Activated CD8-positive, alpha-beta T cell treated with anti-CD3 and anti-CD28 coated beads for 36 hours (primary cell): ENCODE measurements at regions not wholly inside any gene's neighbourhood (a gene's known extent, or its start where the extent isn't known, plus 50 kb on each side); places are given as distances from the start of the nearest gene placed in this dataset.

Experiments used
- ATAC-seq: fragments of 200-7000 bp; cut with Tn5 transposase; one replicate; pipeline ENCODE4 v1.10.0; 2021; ENCODE audit warnings: mild to moderate bottlenecking, moderate library complexity
- CTCF ChIA-PET: fragments of 350-600 bp; sonication (Branson Sonifier 250); formaldehyde crosslinking; loops from one replicate; lab custom pipeline; 2021; ENCODE audit warnings: antibody characterized with exemption; lab: Charles Lee
- POLR2A ChIA-PET: fragments of 350-600 bp; sonication (Branson Sonifier 250); formaldehyde crosslinking; loops from one replicate; lab custom pipeline; 2021; ENCODE audit warnings: antibody characterized with exemption; lab: Charles Lee
- DNase-seq: peaks from one replicate; pipeline ENCODE4 v3.0.0-alpha.2; 2020
- H3K27ac Mint-ChIP-seq: one replicate; pipeline ENCODE4 v1.8.0; 2021; ENCODE audit warnings: mild to moderate bottlenecking, mixed read lengths
- H3K27me3 Mint-ChIP-seq: one replicate; pipeline ENCODE4 v1.8.0; 2021; ENCODE audit warnings: mixed read lengths
- H3K36me3 Mint-ChIP-seq: one replicate; pipeline ENCODE4 v1.8.0; 2021; ENCODE audit warnings: low read depth, mixed read lengths
- H3K4me1 Mint-ChIP-seq: one replicate; pipeline ENCODE4 v1.8.0; 2021; ENCODE audit warnings: low read depth, mixed read lengths
- H3K4me3 Mint-ChIP-seq: one replicate; pipeline ENCODE4 v1.8.0; 2021; ENCODE audit warnings: mild to moderate bottlenecking, moderate library complexity, mixed read lengths
- H3K9me3 Mint-ChIP-seq: one replicate; pipeline ENCODE4 v1.8.0; 2021; ENCODE audit warnings: mixed read lengths
- CTCF ChIP-seq: fragments of 200-600 bp; IDR thresholded peaks from one replicate; pipeline ENCODE4 v1.8.0; 2022; ENCODE audit warnings: antibody characterized with exemption, mild to moderate bottlenecking
- intact Hi-C: fragments of 100-400 bp; cut with micrococcal nuclease; formaldehyde crosslinking; loops from one replicate; pipeline ENCODE4 v1.10.0; 2022

- no peaks in the 10 kb centered on the region for H3K9me3 Mint-ChIP-seq
- POLR2A ChIA-PET, result no interaction called here
- no peak for TF ChIP-seq CTCF
- CTCF ChIA-PET, result no interaction called here
- no peaks in the 10 kb centered on the region for H3K27me3 Mint-ChIP-seq
- no peak overlapping the region for H3K27ac Mint-ChIP-seq
- H3K36me3 Mint-ChIP-seq, result no peaks in the 10 kb centered on the region
- H3K4me1 Mint-ChIP-seq, result no peaks in the 10 kb centered on the region
- no peak overlapping the region for H3K4me3 Mint-ChIP-seq
- intact Hi-C loops, result no loop called here
- no peak for DNase-seq
- ATAC-seq, result no peak
Observed at GRCh38 chr2:121104721-121105141, 180.3 kb downstream of the TFCP2L1 start.

GRCh38 chr2:121110924-121111323, 174.1 kb downstream of the TFCP2L1 start:
- no peak overlapping the region for H3K27ac Mint-ChIP-seq
- ChIA-PET POLR2A (no interaction called here), CTCF (interaction anchor here (1.0 to 1.4 kb wide), 2 partner anchors 26 to 31 kb away, joined by 3 read pairs; no protein-coding TSS in a partner anchor)
- no peak overlapping the region for H3K4me3 Mint-ChIP-seq
- H3K4me1 Mint-ChIP-seq, result no peaks in the 10 kb centered on the region
- H3K27me3 Mint-ChIP-seq, result no peaks in the 10 kb centered on the region
- no peaks in the 10 kb centered on the region for H3K36me3 Mint-ChIP-seq
- DNase-seq (no peak), ATAC-seq (no peak)
- intact Hi-C loops, result no loop called here
- peaks cover 3% of the 10 kb centered on the region for H3K9me3 Mint-ChIP-seq
- no peak for TF ChIP-seq CTCF

GRCh38 chr2:121118951-121119350, 166.1 kb downstream of the TFCP2L1 start:
- no peaks in the 10 kb centered on the region for H3K27me3 Mint-ChIP-seq
- no peaks in the 10 kb centered on the region for H3K4me1 Mint-ChIP-seq
- ATAC-seq (no peak), DNase-seq (no peak)
- no peak for TF ChIP-seq CTCF
- intact Hi-C loops, result no loop called here
- H3K9me3 Mint-ChIP-seq, result no peaks in the 10 kb centered on the region
- CTCF ChIA-PET, result no interaction called here
- POLR2A ChIA-PET, result no interaction called here
- no peak overlapping the region for H3K4me3 Mint-ChIP-seq
- H3K27ac Mint-ChIP-seq, result no peak overlapping the region
- no peaks in the 10 kb centered on the region for H3K36me3 Mint-ChIP-seq

GRCh38 chr2:121120411-121120810, 164.6 kb downstream of the TFCP2L1 start:
- H3K4me1 Mint-ChIP-seq, result no peaks in the 10 kb centered on the region
- DNase-seq (no peak), ATAC-seq (no peak)
- POLR2A ChIA-PET, result no interaction called here
- H3K27me3 Mint-ChIP-seq, result no peaks in the 10 kb centered on the region
- H3K4me3 Mint-ChIP-seq, result no peak overlapping the region
- no peak for TF ChIP-seq CTCF
- no peaks in the 10 kb centered on the region for H3K36me3 Mint-ChIP-seq
- CTCF ChIA-PET, result no interaction called here
- H3K9me3 Mint-ChIP-seq, result no peaks in the 10 kb centered on the region
- intact Hi-C loops, result no loop called here
- H3K27ac Mint-ChIP-seq, result no peak overlapping the region

- no peak for TF ChIP-seq CTCF
- no peaks in the 10 kb centered on the region for H3K27me3 Mint-ChIP-seq
- CTCF ChIA-PET, result no interaction called here
- no peaks in the 10 kb centered on the region for H3K4me1 Mint-ChIP-seq
- POLR2A ChIA-PET, result no interaction called here
- no peaks in the 10 kb centered on the region for H3K36me3 Mint-ChIP-seq
- H3K27ac Mint-ChIP-seq, result no peak overlapping the region
- DNase-seq (no peak), ATAC-seq (no peak)
- intact Hi-C loops, result no loop called here
- no peak overlapping the region for H3K4me3 Mint-ChIP-seq
- no peaks in the 10 kb centered on the region for H3K9me3 Mint-ChIP-seq
Observed at GRCh38 chr2:121120991-121121390, 164.0 kb downstream of the TFCP2L1 start.
